Colonic mucosa (tissue), 4 donors: ENCODE measurements at regions not wholly inside any gene's neighbourhood (a gene's known extent, or its start where the extent isn't known, plus 50 kb on each side); places are given as distances from the start of the nearest gene placed in this dataset.

Experiments
- DNase-seq: peaks from one replicate; pipeline ENCODE4 v3.0.0-alpha.2; 2020
- H3K27ac ChIP-seq: fragments of 200-600 bp; one replicate; pipeline ENCODE4 v1.8.0; 2021
- H3K27me3 ChIP-seq: fragments of 200-600 bp; one replicate; pipeline ENCODE4 v1.8.0; 2021
- H3K36me3 ChIP-seq: fragments of 200-600 bp; one replicate; pipeline ENCODE4 v1.8.0; 2021
- H3K4me1 ChIP-seq: fragments of 200-600 bp; one replicate; pipeline ENCODE4 v1.8.0; 2021; ENCODE audit warnings: mild to moderate bottlenecking
- H3K4me3 ChIP-seq: fragments of 200-600 bp; one replicate; pipeline ENCODE4 v1.8.0; 2021
- H3K9ac ChIP-seq, 2 donors: one replicate each; pipeline ENCODE4 v1.7.0; 2013; ENCODE audit warnings: control low read depth in 2 of 2, low read depth in 2 of 2, low read length in 2 of 2
- H3K9me3 ChIP-seq: fragments of 200-600 bp; one replicate; pipeline ENCODE4 v1.8.0; 2021
- CTCF ChIP-seq: fragments of 200-600 bp; IDR thresholded peaks from one replicate; pipeline ENCODE4 v1.8.0; 2022; ENCODE audit warnings: antibody characterized with exemption, mild to moderate bottlenecking
- intact Hi-C: fragments of 100-400 bp; cut with DNase I; formaldehyde crosslinking; loops from one replicate; pipeline ENCODE4 v1.14.1; 2022
- donor health status: healthy.
- donor health status: DM: no; HTN: no; CAD: no.
- donor health status: DM: no; HTN: no; CAD: no.

GRCh38 chr10:52409195-52409594 is 95.1 kb downstream of the DKK1 start:
- intact Hi-C loops: no loop called here

GRCh38 chr10:52409928-52410327 is 95.8 kb downstream of the DKK1 start:
- H3K27me3 ChIP-seq: no peaks in the 10 kb centered on the region
- no peak overlapping the region for H3K27ac ChIP-seq
- intact Hi-C loops: no loop called here
- no peak for DNase-seq
- no peaks in the 10 kb centered on the region for H3K9me3 ChIP-seq
- no peaks in the 10 kb centered on the region for H3K4me1 ChIP-seq
- TF ChIP-seq CTCF: no peak
- H3K4me3 ChIP-seq: no peak overlapping the region
- H3K9ac ChIP-seq: no peak overlapping the region
- H3K36me3 ChIP-seq: no peaks in the 10 kb centered on the region

More at GRCh38 chr10:52409195-52409594, 95.1 kb downstream of the DKK1 start:
- H3K36me3 ChIP-seq: no peaks in the 10 kb centered on the region
- TF ChIP-seq CTCF: no peak
- no peak overlapping the region for H3K27ac ChIP-seq
- H3K4me1 ChIP-seq: no peaks in the 10 kb centered on the region
- no peaks in the 10 kb centered on the region for H3K9me3 ChIP-seq
- DNase-seq: no peak
- H3K4me3 ChIP-seq: no peak overlapping the region
- H3K9ac ChIP-seq: no peak overlapping the region
- H3K27me3 ChIP-seq: no peaks in the 10 kb centered on the region

- no peak for DNase-seq
- Histone ChIP-seq H3K9me3 (no peaks in the 10 kb centered on the region), H3K9ac (no peak overlapping the region), H3K36me3 (no peaks in the 10 kb centered on the region), H3K4me3 (no peak overlapping the region), H3K27me3 (no peaks in the 10 kb centered on the region), H3K4me1 (no peaks in the 10 kb centered on the region), H3K27ac (no peak overlapping the region)
- intact Hi-C loops: no loop called here
- TF ChIP-seq CTCF: no peak
Measured at GRCh38 chr10:52410916-52411315, 96.8 kb downstream of the DKK1 start.

GRCh38 chr10:52419281-52419680 is 105.2 kb downstream of the DKK1 start:
- H3K27ac ChIP-seq: no peak overlapping the region
- no peaks in the 10 kb centered on the region for H3K27me3 ChIP-seq
- H3K9me3 ChIP-seq: no peaks in the 10 kb centered on the region
- no peaks in the 10 kb centered on the region for H3K4me1 ChIP-seq
- H3K36me3 ChIP-seq: no peaks in the 10 kb centered on the region
- H3K4me3 ChIP-seq: no peak overlapping the region
- intact Hi-C loops: no loop called here
- no peak for TF ChIP-seq CTCF
- DNase-seq: no peak
- H3K9ac ChIP-seq: no peak overlapping the region

- no peak for DNase-seq
- TF ChIP-seq CTCF: no peak
Measured at GRCh38 chr10:52420656-52421055, 106.6 kb downstream of the DKK1 start.

GRCh38 chr10:52423369-52423768 is 109.3 kb downstream of the DKK1 start:
- no peaks in the 10 kb centered on the region for H3K9me3 ChIP-seq
- TF ChIP-seq CTCF: no peak
- no peak overlapping the region for H3K27ac ChIP-seq
- no peak overlapping the region for H3K4me3 ChIP-seq
- H3K27me3 ChIP-seq: no peaks in the 10 kb centered on the region
- H3K9ac ChIP-seq: no peak overlapping the region
- no peak for DNase-seq
- no peaks in the 10 kb centered on the region for H3K36me3 ChIP-seq
- H3K4me1 ChIP-seq: no peaks in the 10 kb centered on the region
- intact Hi-C loops: no loop called here

More at GRCh38 chr10:52420656-52421055, 106.6 kb downstream of the DKK1 start:
- Histone ChIP-seq H3K9ac (no peak overlapping the region), H3K4me1 (no peaks in the 10 kb centered on the region), H3K36me3 (no peaks in the 10 kb centered on the region), H3K27me3 (no peaks in the 10 kb centered on the region), H3K27ac (no peak overlapping the region), H3K4me3 (no peak overlapping the region), H3K9me3 (no peaks in the 10 kb centered on the region)
- intact Hi-C loops: no loop called here
